Body of pancreas (tissue), 4 donors: ENCODE measurements at regions not wholly inside any gene's neighbourhood (a gene's known extent, or its start where the extent isn't known, plus 50 kb on each side); places are given as distances from the start of the nearest gene placed in this dataset.

Source experiments
- ATAC-seq: fragments of 150-250 bp; one replicate; pipeline ENCODE4 v1.9.1; 2016
- DNase-seq, 4 donors: peaks; one replicate each; pipeline ENCODE4 v3.0.0-alpha.2; 2019
- H3K27ac ChIP-seq, 4 donors: fragments of 200-600 bp; sonication (generic); 1 replicate in 3 of 4; 2 replicates in 1 of 4; pipeline versions ENCODE4 v1.5.1 to v1.6.1; 2016 to 2019; ENCODE audit warnings: mild to moderate bottlenecking in 1 of 4, mixed read lengths in 1 of 4, moderate library complexity in 1 of 4
- H3K27me3 ChIP-seq, 2 donors: fragments of 200-600 bp; sonication (generic); one replicate each; pipeline ENCODE4 v1.6.0; 2016; ENCODE audit warnings: mild to moderate bottlenecking in 1 of 2
- H3K36me3 ChIP-seq, 2 donors: fragments of 200-600 bp; sonication (generic); replicated peaks in 1 of 2; 2 replicates each; pipeline ENCODE4 v1.5.1; 2016; ENCODE audit warnings: low read depth in 2 of 2; ENCODE audit not compliant: insufficient read depth in 1 of 2
- H3K4me1 ChIP-seq: fragments of 200-600 bp; sonication (generic); one replicate; pipeline ENCODE4 v1.6.0; 2016
- H3K4me3 ChIP-seq, 2 donors: fragments of 200-600 bp; sonication (generic); 1 replicate in 1 of 2; 2 replicates in 1 of 2; pipeline ENCODE4 v1.5.1; 2016 to 2019
- H3K9me3 ChIP-seq, 3 donors: fragments of 200-600 bp; sonication (generic); 1 replicate in 2 of 3; 2 replicates in 1 of 3; pipeline ENCODE4 v1.5.1; 2016
- POLR2A ChIP-seq, 3 donors: fragments of 450-650 bp; IDR thresholded peaks; one replicate each; pipeline ENCODE4 v1.6.1; 2016; ENCODE audit warnings: antibody characterized with exemption in 3 of 3, mild to moderate bottlenecking in 2 of 3
- WGBS, 2 donors: methylation state at CpG; one replicate each; pipeline ENCODE4 v1.1.5; 2017; 5-methylcytosine and 5-hydroxymethylcytosine counted together
- intact Hi-C: fragments of 100-400 bp; cut with DNase I; formaldehyde crosslinking; loops from one replicate; pipeline ENCODE4 v1.15.1; 2023
- TF ChIP-seq, protein P1 (sequence below), 7 experiments: fragments of 450-650 bp in 4 of 7; fragments of 200-600 bp in 3 of 7; sonication (generic) in 3 of 7; IDR thresholded peaks; one replicate each; pipeline ENCODE4 v1.5.1; 2016 to 2019; ENCODE audit warnings: antibody characterized with exemption in 7 of 7

GRCh38 chr4:184533908-184534307 is 59.6 kb upstream of the IRF2 start:
- TF ChIP-seq, protein P1, sequence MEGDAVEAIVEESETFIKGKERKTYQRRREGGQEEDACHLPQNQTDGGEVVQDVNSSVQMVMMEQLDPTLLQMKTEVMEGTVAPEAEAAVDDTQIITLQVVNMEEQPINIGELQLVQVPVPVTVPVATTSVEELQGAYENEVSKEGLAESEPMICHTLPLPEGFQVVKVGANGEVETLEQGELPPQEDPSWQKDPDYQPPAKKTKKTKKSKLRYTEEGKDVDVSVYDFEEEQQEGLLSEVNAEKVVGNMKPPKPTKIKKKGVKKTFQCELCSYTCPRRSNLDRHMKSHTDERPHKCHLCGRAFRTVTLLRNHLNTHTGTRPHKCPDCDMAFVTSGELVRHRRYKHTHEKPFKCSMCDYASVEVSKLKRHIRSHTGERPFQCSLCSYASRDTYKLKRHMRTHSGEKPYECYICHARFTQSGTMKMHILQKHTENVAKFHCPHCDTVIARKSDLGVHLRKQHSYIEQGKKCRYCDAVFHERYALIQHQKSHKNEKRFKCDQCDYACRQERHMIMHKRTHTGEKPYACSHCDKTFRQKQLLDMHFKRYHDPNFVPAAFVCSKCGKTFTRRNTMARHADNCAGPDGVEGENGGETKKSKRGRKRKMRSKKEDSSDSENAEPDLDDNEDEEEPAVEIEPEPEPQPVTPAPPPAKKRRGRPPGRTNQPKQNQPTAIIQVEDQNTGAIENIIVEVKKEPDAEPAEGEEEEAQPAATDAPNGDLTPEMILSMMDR (IDR thresholded peaks at IDR 0.05): no peak
- no peak for TF ChIP-seq POLR2A (IDR thresholded peaks at IDR 0.05)
- no peaks in the 10 kb centered on the region for H3K36me3 ChIP-seq
- DNase-seq: no peak
- H3K4me3 ChIP-seq: no peak overlapping the region
- H3K27ac ChIP-seq: peak overlapping the region in 3 of 4 donors; percentile 14 to 65 (median 59)
- ATAC-seq: no peak
- intact Hi-C loops: loop anchor here (10.0 kb wide), 1 partner anchor 59 kb away; the partner anchor contains the start of gene IRF2
- H3K4me1 ChIP-seq: peaks cover 22% of the 10 kb centered on the region
- no peaks in the 10 kb centered on the region for H3K9me3 ChIP-seq
- no peaks in the 10 kb centered on the region for H3K27me3 ChIP-seq

GRCh38 chr4:184531008-184531407 is 56.7 kb upstream of the IRF2 start:
- Histone ChIP-seq H3K36me3 (no peaks in the 10 kb centered on the region), H3K4me3 (no peak overlapping the region), H3K27ac (no peak overlapping the region), H3K27me3 (no peaks in the 10 kb centered on the region), H3K4me1 (peaks cover 21% of the 10 kb centered on the region), H3K9me3 (peaks cover 0 to 4% (median 0%) of the 10 kb centered on the region in 3 donors)
- no peak for TF ChIP-seq POLR2A (IDR thresholded peaks at IDR 0.05)
- TF ChIP-seq, protein P1 (IDR thresholded peaks at IDR 0.05): no peak
- no peak for ATAC-seq
- WGBS, 2 donors: 51 to 57% methylated on average over 2 of the region's 2 CpGs
- intact Hi-C loops: loop anchor here (10.0 kb wide), 1 partner anchor 56 kb away; the partner anchor contains the start of gene IRF2
- no peak for DNase-seq

DNA sequence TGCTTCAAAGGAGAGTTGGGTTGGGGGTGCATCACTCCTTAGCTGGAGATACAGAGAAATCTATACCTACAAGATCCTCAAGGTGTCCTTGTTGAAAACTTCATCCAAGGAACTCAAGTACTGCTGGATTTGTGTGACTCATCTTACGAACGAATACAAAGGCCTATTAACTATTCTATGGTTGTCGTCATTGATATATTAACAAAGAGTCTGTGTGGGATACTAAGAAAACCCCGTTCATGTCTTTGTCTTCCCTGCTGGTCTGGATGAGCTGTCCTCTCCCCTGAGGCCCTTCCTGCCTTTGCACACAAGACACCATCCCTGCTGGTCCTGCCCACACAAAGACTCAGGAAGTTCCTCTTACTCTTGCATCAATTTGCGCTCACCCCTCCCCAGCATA is 54.9 kb upstream of the IRF2 start:
- intact Hi-C loops: no loop called here
- 85 to 93% methylated on average over 5 of the region's 5 CpGs for WGBS, 2 donors
- ATAC-seq (no peak), DNase-seq (no peak)
- no peaks in the 10 kb centered on the region for H3K36me3 ChIP-seq
- no peaks in the 10 kb centered on the region for H3K27me3 ChIP-seq
- no peak overlapping the region for H3K4me3 ChIP-seq
- peaks cover 0 to 4% (median 0%) of the 10 kb centered on the region in 3 donors for H3K9me3 ChIP-seq
- no peak for TF ChIP-seq POLR2A (IDR thresholded peaks at IDR 0.05)
- TF ChIP-seq, protein P1 (IDR thresholded peaks at IDR 0.05): no peak
- H3K27ac ChIP-seq: no peak overlapping the region
- H3K4me1 ChIP-seq: peaks cover 12% of the 10 kb centered on the region

GRCh38 chr4:184528713-184529112 is 54.4 kb upstream of the IRF2 start:
- 78 to 88% methylated on average over 3 of the region's 3 CpGs for WGBS, 2 donors
- intact Hi-C loops: no loop called here
- H3K36me3 ChIP-seq: no peaks in the 10 kb centered on the region
- no peak for ATAC-seq
- no peak for DNase-seq
- H3K4me1 ChIP-seq: peaks cover 12% of the 10 kb centered on the region
- H3K4me3 ChIP-seq: no peak overlapping the region
- TF ChIP-seq, protein P1 (IDR thresholded peaks at IDR 0.05): no peak
- TF ChIP-seq POLR2A (IDR thresholded peaks at IDR 0.05): no peak
- H3K27me3 ChIP-seq: no peaks in the 10 kb centered on the region
- H3K9me3 ChIP-seq: peaks cover 0 to 4% (median 0%) of the 10 kb centered on the region in 3 donors
- H3K27ac ChIP-seq: no peak overlapping the region

- Histone ChIP-seq H3K36me3 (no peaks in the 10 kb centered on the region), H3K27me3 (no peaks in the 10 kb centered on the region), H3K4me1 (peaks cover 7% of the 10 kb centered on the region), H3K27ac (no peak overlapping the region), H3K4me3 (no peak overlapping the region), H3K9me3 (peaks cover 0 to 4% (median 0%) of the 10 kb centered on the region in 3 donors)
- TF ChIP-seq POLR2A (IDR thresholded peaks at IDR 0.05): no peak
- TF ChIP-seq, protein P1 (IDR thresholded peaks at IDR 0.05): no peak
- intact Hi-C loops: no loop called here
- no peak for DNase-seq
- 75 to 87% methylated on average over 5 of the region's 5 CpGs for WGBS, 2 donors
- no peak for ATAC-seq
Observed at GRCh38 chr4:184528051-184528450, 53.7 kb upstream of the IRF2 start.
